ENCODE measurements at regions not wholly inside any gene's neighbourhood (a gene's known extent, or its start where the extent isn't known, plus 50 kb on each side); places are given as distances from the start of the nearest gene placed in this dataset.

DNA sequence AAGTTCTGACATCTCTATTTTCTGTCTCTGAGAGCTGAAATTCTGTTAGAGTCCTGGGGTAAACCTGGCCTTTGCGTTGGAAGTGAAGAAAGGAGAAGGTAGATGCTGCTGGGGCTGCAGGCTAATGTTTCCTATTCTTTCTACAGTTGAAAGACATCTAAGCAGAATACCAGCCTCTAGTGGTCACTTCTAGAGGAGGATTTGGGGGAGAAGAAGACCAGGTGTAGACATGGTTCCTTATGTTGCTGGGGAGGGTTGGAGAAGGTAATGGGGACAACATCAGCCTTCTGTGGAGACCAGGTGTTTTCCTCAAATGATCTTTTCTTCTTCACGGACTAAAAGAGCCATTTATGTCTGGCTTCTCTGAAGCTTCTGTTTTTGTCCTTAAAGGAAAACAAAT, 62.6 kb downstream of the BTBD3 start:
- DNase-seq (no peak), ATAC-seq (no peak)
- TF ChIP-seq, protein P1, sequence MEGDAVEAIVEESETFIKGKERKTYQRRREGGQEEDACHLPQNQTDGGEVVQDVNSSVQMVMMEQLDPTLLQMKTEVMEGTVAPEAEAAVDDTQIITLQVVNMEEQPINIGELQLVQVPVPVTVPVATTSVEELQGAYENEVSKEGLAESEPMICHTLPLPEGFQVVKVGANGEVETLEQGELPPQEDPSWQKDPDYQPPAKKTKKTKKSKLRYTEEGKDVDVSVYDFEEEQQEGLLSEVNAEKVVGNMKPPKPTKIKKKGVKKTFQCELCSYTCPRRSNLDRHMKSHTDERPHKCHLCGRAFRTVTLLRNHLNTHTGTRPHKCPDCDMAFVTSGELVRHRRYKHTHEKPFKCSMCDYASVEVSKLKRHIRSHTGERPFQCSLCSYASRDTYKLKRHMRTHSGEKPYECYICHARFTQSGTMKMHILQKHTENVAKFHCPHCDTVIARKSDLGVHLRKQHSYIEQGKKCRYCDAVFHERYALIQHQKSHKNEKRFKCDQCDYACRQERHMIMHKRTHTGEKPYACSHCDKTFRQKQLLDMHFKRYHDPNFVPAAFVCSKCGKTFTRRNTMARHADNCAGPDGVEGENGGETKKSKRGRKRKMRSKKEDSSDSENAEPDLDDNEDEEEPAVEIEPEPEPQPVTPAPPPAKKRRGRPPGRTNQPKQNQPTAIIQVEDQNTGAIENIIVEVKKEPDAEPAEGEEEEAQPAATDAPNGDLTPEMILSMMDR (conservative IDR thresholded peaks at IDR 0.05; ENCODE audit: low read depth, low read length), result peak; percentile 31; the same call in 1 of the 2 replicates
- no peak for TF ChIP-seq EZH2 (IDR thresholded peaks at IDR 0.05; ENCODE audit: low read length, unreplicated experiment)
- Histone ChIP-seq H3K4me2 (ENCODE audit: low read length) (no peak overlapping the region), H3F3A (ENCODE audit: low read length, unreplicated experiment) (no peaks in the 10 kb centered on the region), H3K9ac (ENCODE audit: low read length) (no peak overlapping the region), H3K9me3 (ENCODE audit: low read length) (no peaks in the 10 kb centered on the region), H3K4me3 (ENCODE audit: low read length) (no peak overlapping the region), H3K9me2 (replicated peaks; ENCODE audit: low read length) (no peaks in the 10 kb centered on the region), H3K27me3 (ENCODE audit: low read length) (peaks cover 56% of the 10 kb centered on the region), H3K36me3 (ENCODE audit: low read depth, low read length) (no peaks in the 10 kb centered on the region), H3K27ac (ENCODE audit: low read length) (no peak overlapping the region), H3K79me2 (ENCODE audit: low read length) (no peaks in the 10 kb centered on the region), H2AFZ (ENCODE audit: low read length) (no peak overlapping the region), H4K20me1 (ENCODE audit: low read length) (no peaks in the 10 kb centered on the region), H3K4me1 (ENCODE audit: insufficient read depth, low read length) (no peaks in the 10 kb centered on the region)
- POLR2A ChIA-PET (ENCODE audit: unreplicated experiment), result no interaction called here
- intact Hi-C loops (cut with micrococcal nuclease), result no loop called here
- no TSS peak for BruUV-seq (replicated peaks)
- CTCF ChIA-PET, result no interaction called here

- no peaks in the 10 kb centered on the region for H3K36me3 ChIP-seq (ENCODE audit: low read depth, low read length)
- H2AFZ ChIP-seq (ENCODE audit: low read length), result no peak overlapping the region
- no peaks in the 10 kb centered on the region for H3K9me3 ChIP-seq (ENCODE audit: low read length)
- no peaks in the 10 kb centered on the region for H3K9me2 ChIP-seq (replicated peaks; ENCODE audit: low read length)
- no peak for DNase-seq
- H3K4me3 ChIP-seq (ENCODE audit: low read length), result no peak overlapping the region
- no peak for ATAC-seq
- no peaks in the 10 kb centered on the region for H3K79me2 ChIP-seq (ENCODE audit: low read length)
- no peak overlapping the region for H3K4me2 ChIP-seq (ENCODE audit: low read length)
- no peaks in the 10 kb centered on the region for H3K4me1 ChIP-seq (ENCODE audit: insufficient read depth, low read length)
- peaks cover 61% of the 10 kb centered on the region for H3K27me3 ChIP-seq (ENCODE audit: low read length)
- TF ChIP-seq, protein P1 (conservative IDR thresholded peaks at IDR 0.05; ENCODE audit: low read depth, low read length), result no peak
- TF ChIP-seq EZH2 (IDR thresholded peaks at IDR 0.05; ENCODE audit: low read length, unreplicated experiment), result no peak
- no peak for TF ChIP-seq EZH2phosphoT487 (IDR thresholded peaks at IDR 0.05; ENCODE audit: borderline replicate concordance, low read length)
- no TSS peak for BruUV-seq (replicated peaks)
- ChIA-PET POLR2A (ENCODE audit: unreplicated experiment) (no interaction called here), CTCF (no interaction called here)
- H4K20me1 ChIP-seq (ENCODE audit: low read length), result no peaks in the 10 kb centered on the region
- H3K27ac ChIP-seq (ENCODE audit: low read length), result no peak overlapping the region
- no peaks in the 10 kb centered on the region for H3F3A ChIP-seq (ENCODE audit: low read length, unreplicated experiment)
- intact Hi-C loops (cut with micrococcal nuclease), result no loop called here
- no peak overlapping the region for H3K9ac ChIP-seq (ENCODE audit: low read length)
These were observed 63.8 kb downstream of the BTBD3 start for GRCh38 chr20:11981366-11981947.

- no peaks in the 10 kb centered on the region for H4K20me1 ChIP-seq (ENCODE audit: low read length)
- H3K36me3 ChIP-seq (ENCODE audit: low read depth, low read length), result no peaks in the 10 kb centered on the region
- no peak for ATAC-seq
- BruUV-seq (replicated peaks), result no TSS peak
- H3K9me3 ChIP-seq (ENCODE audit: low read length), result no peaks in the 10 kb centered on the region
- DNase-seq, result no peak
- H3K4me2 ChIP-seq (ENCODE audit: low read length), result peak overlapping the region; percentile 56
- intact Hi-C loops (cut with micrococcal nuclease), result no loop called here
- H3K9ac ChIP-seq (ENCODE audit: low read length), result no peak overlapping the region
- ChIA-PET CTCF (no interaction called here), POLR2A (ENCODE audit: unreplicated experiment) (no interaction called here)
- H3F3A ChIP-seq (ENCODE audit: low read length, unreplicated experiment), result no peaks in the 10 kb centered on the region
- H3K4me1 ChIP-seq (ENCODE audit: insufficient read depth, low read length), result no peaks in the 10 kb centered on the region
- H3K27me3 ChIP-seq (ENCODE audit: low read length), result peaks cover 64% of the 10 kb centered on the region
- H2AFZ ChIP-seq (ENCODE audit: low read length), result peak overlapping the region; percentile 51; the same call in 1 of the 2 replicates
- no peaks in the 10 kb centered on the region for H3K9me2 ChIP-seq (replicated peaks; ENCODE audit: low read length)
- H3K79me2 ChIP-seq (ENCODE audit: low read length), result no peaks in the 10 kb centered on the region
- TF ChIP-seq, protein P1 (conservative IDR thresholded peaks at IDR 0.05; ENCODE audit: low read depth, low read length), result no peak
- no peak for TF ChIP-seq EZH2phosphoT487 (IDR thresholded peaks at IDR 0.05; ENCODE audit: borderline replicate concordance, low read length)
- no peak for TF ChIP-seq EZH2 (IDR thresholded peaks at IDR 0.05; ENCODE audit: low read length, unreplicated experiment)
- H3K27ac ChIP-seq (ENCODE audit: low read length), result no peak overlapping the region
- H3K4me3 ChIP-seq (ENCODE audit: low read length), result 0 out of 2 replicates have a peak overlapping the region, but pooled peaks have one; percentile 20
These were observed 64.7 kb downstream of the BTBD3 start for GRCh38 chr20:11982289-11982954.

All from PC-3 (cell line).